ENCODE measurements at regions not wholly inside any gene's neighbourhood (a gene's known extent, or its start where the extent isn't known, plus 50 kb on each side); places are given as distances from the start of the nearest gene placed in this dataset.

DNA sequence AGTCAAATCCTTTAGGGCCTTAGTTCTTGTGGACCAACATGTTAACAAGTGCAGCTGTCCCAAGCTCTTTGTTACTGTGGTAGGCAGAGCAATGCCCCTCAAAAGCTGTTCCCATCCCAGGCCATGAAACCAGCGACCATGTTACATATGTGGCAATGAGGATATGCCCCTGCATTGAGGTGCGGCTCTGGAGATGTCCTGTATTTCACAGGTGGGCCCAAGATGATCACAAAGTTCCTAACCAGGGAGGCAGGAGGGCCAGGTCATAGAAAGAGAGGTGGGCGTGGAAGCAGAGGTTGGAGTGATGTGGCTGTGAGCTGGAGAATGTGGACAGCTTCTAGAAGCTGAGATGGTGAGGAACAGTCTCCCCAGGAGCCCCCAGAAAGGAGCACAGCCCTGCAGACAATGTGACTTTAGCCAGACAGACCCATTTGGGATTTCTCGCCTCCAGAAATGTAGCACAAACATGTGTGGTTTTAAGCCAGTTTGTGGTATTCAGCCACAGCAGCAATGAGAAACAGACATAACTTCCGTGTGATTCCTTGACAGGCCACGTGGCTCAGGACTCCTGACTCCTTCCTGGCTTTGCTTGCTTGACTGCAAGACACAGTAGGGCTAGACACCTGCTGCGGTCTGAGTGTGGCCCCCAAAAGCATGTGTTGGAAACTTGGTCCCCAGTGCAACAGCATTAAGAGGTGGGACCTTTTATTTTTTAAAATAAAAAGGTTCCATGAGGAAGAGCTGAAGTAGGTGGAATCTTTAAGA, 778.3 kb downstream of the KCNJ18 start:
- TF ChIP-seq, protein P1, sequence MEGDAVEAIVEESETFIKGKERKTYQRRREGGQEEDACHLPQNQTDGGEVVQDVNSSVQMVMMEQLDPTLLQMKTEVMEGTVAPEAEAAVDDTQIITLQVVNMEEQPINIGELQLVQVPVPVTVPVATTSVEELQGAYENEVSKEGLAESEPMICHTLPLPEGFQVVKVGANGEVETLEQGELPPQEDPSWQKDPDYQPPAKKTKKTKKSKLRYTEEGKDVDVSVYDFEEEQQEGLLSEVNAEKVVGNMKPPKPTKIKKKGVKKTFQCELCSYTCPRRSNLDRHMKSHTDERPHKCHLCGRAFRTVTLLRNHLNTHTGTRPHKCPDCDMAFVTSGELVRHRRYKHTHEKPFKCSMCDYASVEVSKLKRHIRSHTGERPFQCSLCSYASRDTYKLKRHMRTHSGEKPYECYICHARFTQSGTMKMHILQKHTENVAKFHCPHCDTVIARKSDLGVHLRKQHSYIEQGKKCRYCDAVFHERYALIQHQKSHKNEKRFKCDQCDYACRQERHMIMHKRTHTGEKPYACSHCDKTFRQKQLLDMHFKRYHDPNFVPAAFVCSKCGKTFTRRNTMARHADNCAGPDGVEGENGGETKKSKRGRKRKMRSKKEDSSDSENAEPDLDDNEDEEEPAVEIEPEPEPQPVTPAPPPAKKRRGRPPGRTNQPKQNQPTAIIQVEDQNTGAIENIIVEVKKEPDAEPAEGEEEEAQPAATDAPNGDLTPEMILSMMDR (IDR thresholded peaks at IDR 0.05; ENCODE audit: low read length, missing control alignments) = no peak
- no peak for DNase-seq (ENCODE audit: low read depth)
- H3K4me3 ChIP-seq (replicated peaks; ENCODE audit: low read depth, low read length) = no peak overlapping the region

DNA sequence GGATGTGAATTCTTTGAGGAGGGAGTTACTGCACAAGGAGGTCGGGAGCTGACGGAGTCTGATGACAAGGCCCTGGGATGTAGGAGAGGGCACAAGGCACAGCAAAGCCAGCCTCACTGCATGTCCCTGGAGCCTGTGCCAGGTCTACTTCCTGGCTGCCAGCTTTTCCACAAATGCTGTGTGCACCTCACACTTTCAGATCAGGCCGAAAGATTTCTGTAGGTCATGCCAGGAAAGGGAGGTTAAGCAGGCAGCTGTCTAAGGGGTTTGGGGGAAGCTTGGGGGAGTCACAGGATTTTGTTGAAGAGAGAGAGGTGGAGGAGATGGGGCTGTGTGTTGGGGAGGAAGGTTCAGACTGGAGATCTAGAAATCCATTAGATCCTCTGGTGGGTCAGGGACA, 792.5 kb downstream of the KCNJ18 start:
- TF ChIP-seq, protein P1 (IDR thresholded peaks at IDR 0.05; ENCODE audit: low read length, missing control alignments) = no peak
- H3K4me3 ChIP-seq (replicated peaks; ENCODE audit: low read depth, low read length) = no peak overlapping the region
- no peak for DNase-seq (ENCODE audit: low read depth)

- DNase-seq (ENCODE audit: low read depth) = no peak
- no peak overlapping the region for H3K4me3 ChIP-seq (replicated peaks; ENCODE audit: low read depth, low read length)
- TF ChIP-seq, protein P1 (IDR thresholded peaks at IDR 0.05; ENCODE audit: low read length, missing control alignments) = no peak
Measured at GRCh38 chr17:22490399-22490798, 798.1 kb downstream of the KCNJ18 start.

GRCh38 chr17:22492331-22492730, 800.0 kb downstream of the KCNJ18 start:
- H3K4me3 ChIP-seq (replicated peaks; ENCODE audit: low read depth, low read length) = no peak overlapping the region
- TF ChIP-seq, protein P1 (IDR thresholded peaks at IDR 0.05; ENCODE audit: low read length, missing control alignments) = no peak
- no peak for DNase-seq (ENCODE audit: low read depth)

DNA sequence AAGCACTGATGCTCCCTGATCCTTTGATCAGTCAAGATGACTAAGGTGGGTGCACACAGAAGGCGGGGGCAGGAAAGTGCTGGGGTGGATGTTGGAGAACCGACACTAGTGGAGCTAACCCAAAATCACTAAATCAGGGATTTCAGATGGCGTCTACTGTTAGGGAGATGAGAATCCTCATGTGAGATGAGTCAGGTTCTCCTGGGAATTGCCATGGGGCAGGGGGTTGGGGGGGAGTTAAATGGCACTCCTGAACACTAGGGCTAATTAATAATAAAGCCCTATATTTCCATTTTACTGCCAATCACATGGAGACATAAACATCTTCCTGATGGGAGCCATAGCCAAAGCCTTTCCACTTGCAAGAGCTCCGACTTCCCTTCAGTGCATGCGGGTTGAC, 804.1 kb downstream of the KCNJ18 start:
- H3K4me3 ChIP-seq (replicated peaks; ENCODE audit: low read depth, low read length) = no peak overlapping the region
- DNase-seq (ENCODE audit: low read depth) = no peak
- TF ChIP-seq, protein P1 (IDR thresholded peaks at IDR 0.05; ENCODE audit: low read length, missing control alignments) = no peak

DNA sequence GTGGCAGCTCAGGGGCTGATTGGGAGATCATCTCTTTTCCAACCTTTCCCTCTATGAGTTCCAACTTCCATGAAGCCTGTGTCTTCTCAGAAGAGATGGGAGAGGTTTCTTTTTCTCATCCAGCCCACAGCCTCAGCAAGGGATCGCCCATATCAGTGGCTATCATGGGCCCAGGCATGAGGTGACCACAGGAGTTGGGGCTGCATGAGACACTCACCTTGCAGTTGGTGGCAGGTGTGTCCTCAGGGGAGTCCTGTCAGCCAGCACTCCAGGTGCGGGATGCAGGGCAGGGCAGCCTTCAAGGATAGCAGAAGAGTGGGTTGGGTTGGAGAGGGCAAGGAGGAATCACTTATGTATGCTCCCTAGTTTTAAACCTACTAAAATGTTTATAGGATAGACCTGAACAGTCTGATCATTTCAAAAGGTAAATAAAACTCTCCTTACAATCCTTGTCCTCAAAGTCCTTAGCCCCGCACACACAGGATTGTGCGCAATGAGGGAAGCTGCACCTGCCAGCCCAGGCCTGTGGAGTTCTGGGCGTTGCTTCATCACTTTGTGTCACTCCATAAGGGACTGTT, 811.1 kb downstream of the KCNJ18 start:
- no peak for DNase-seq (ENCODE audit: low read depth)
- TF ChIP-seq, protein P1 (IDR thresholded peaks at IDR 0.05; ENCODE audit: low read length, missing control alignments) = no peak
- no peak overlapping the region for H3K4me3 ChIP-seq (replicated peaks; ENCODE audit: low read depth, low read length)

DNA sequence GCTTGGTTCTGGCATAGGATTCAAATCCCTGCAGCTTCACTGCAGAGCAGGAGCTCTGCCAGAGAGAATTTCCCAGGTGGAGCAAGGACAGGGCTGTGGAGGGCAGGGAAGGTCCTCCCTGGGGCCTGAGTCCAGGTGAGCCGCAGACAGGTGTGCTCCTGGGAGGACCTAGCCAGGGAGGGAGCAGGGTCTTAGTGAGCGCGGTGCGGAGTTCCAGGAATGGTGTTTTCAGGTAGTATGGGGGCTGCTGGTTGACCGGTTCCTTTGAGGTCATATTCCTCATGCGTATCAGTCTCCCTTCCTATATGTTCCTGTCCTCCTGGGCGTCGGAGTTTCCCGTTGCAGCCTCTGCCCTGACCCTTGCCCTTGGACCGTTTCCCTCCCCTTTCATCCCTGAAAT, 813.3 kb downstream of the KCNJ18 start:
- no peak overlapping the region for H3K4me3 ChIP-seq (replicated peaks; ENCODE audit: low read depth, low read length)
- TF ChIP-seq, protein P1 (IDR thresholded peaks at IDR 0.05; ENCODE audit: low read length, missing control alignments) = no peak
- no peak for DNase-seq (ENCODE audit: low read depth)

All from fibroblast of pulmonary artery (primary cell).